ENCODE measurements at regions not wholly inside any gene's neighbourhood (a gene's known extent, or its start where the extent isn't known, plus 50 kb on each side); places are given as distances from the start of the nearest gene placed in this dataset.

DNA sequence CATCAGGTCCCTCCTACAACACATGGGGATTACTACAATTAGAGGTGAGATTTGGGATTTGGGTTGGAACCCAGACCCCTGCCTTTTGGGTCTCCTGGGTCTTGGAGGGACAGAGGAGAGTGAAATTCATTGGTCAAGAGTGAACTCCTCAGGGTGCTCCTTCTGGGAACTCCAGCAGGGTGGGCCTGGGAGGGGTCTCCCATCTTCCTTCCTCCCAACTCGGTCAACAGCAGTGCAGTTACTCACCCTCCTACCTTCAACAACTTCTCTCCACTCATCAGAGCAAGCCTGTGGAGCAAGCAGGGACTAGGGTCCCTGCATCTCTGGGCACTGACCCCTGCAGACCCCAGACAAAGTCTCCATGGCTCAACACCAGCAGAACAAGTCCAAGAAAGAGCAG is 89.3 kb upstream of the TMPRSS2 start:
- in situ Hi-C loops (cut with MboI; ENCODE audit: low sequenced_read_pairs): no loop called here

DNA sequence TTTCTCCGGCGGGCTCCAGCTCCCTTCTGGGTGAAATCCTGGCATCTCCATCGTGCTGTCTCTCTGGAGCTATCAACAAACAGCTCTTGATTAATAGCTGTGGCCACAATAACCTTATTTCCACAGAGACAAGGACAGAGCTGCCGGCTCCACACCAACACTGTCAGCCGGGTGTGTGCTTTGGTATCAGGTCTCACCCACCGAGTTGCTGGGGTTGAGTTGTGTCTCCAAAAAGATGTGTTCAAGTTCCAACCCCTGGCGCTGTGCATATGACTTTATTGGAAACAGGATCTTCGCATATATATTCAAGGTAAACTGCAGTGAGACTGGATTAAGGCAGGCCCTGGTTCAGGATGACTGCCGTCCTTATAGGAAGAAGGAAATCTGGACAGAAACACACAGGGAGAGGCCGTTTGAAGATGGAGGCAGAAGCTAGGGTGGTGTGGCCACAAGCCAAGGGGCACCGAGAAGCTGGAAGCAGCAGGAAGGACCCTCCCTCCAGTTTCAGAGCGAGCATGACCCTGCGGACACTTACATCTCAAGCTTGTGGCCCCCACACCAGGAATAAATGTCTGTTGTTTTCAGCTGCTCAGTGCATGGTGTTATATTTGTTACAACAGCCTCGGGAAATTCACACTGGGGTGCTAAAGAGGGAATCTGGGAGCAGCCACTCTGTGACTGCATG is 88.4 kb upstream of the TMPRSS2 start:
- in situ Hi-C loops (cut with MboI; ENCODE audit: low sequenced_read_pairs): no loop called here

DNA sequence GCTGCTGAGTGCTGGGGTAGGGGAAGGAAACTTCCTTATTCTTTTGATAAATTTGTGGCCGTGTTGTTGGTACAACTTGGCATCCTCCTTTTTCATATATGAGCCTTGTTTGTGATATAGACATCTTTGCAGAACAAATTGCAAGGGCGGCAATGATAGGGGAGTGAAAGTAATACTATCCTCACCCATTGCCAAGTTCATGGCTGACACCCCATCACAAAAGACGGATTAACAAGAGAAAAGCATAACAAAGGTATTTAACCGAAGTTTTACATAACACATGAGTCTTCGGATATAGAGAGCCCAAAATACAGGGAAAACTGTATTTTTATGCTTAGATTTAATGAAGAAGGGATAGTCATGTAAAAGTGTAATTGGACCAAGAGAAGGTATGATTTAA is 86.3 kb upstream of the TMPRSS2 start:
- in situ Hi-C loops (cut with MboI; ENCODE audit: low sequenced_read_pairs): no loop called here

DNA sequence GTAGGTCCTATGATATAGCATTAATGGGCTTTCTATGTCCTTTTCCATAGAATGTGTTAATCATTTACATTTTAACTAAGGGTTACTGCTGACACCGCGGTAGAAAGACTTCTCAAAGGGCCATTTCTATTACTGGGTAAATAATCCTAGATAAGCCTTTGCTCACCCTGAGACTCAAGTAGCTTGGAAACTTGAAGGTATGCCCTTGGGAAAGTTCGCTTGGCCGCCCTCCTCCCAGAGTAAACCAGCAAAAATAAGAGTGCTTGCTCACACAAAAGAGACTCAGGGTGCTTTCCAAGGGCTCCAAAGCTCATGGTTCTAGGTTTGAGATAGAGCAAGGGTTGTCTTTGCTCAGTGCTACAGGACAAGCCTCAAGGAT is 85.8 kb upstream of the TMPRSS2 start:
- in situ Hi-C loops (cut with MboI; ENCODE audit: low sequenced_read_pairs): no loop called here

DNA sequence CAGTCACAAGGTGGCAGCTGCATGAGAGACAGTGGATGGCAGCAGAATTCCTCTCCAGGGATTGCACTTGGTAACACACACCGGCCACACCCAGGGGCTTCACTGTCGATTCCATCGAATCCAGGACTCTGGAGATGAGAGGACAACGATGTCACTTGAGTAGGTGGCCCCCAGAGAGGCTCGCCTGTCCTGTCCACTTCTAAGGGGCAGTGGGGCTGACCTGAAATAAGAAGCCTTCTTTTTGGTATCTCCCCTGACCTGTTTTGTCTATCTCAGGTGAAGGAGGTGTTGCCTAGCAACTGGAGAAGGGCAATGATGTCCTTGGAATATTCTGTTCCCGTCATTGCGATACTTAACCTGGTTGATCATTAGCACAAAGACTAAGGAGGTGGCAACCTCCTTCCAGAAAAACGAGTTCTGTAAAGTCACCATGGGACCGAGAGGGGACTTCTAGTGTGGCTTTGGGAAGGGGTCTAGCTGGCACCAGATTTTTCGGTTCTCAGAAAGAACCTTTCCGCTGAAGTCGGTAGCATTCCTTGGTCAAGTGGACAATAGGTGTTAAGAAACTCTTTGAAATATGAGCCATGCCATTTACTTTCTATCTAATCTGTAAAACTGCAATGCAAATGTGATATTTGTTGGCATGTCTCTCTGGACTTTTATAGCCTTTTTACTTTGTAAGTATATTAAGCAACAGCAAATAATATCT is 85.2 kb upstream of the TMPRSS2 start:
- in situ Hi-C loops (cut with MboI; ENCODE audit: low sequenced_read_pairs): no loop called here

DNA sequence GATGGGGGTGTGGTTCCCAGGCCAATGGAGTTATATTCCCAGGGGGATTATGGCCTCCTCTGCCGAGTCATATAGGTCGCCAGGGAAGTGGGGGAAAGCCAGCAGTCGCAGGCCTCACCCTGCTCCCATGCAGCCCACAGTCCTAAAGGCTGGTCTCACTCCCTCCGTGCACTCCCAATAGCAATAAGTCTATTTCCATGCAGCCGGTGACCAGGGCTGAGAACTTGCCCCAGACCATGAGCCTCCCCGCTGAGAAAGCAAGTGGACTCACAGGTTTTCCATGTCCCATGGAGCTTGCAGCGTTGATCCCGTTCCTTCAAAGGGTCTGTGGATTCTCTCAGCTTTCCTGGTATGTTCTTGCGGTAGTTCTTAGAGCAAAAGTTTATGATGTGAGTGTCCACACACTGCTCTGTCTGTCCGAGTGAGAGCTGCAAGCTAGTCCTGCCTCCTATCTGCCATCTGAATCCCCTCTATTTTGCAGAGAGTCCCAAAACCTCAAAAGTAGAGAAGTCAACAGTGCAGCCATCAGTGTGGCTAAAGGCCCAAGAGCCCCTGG is 81.7 kb upstream of the TMPRSS2 start:
- in situ Hi-C loops (cut with MboI; ENCODE audit: low sequenced_read_pairs): no loop called here

DNA sequence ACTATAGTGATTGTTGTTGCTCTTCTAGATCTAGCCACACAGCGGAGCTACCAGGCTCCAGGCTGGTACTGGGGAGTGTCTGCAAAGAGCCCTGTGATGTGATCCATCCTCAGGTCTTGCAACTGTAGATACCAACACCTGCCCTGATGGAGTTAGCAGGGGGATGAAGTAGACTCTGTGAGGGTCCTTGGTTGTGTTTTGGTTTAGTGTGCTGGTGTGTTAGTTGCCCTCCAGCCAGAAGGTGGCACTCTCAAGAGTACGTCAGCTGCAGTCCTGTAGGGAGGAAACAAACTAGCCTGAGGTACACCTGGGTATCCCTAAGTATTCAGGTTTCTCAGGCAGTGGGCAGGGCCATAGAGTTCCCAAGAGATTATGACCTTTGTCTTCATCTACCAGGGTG is 81.2 kb upstream of the TMPRSS2 start:
- in situ Hi-C loops (cut with MboI; ENCODE audit: low sequenced_read_pairs): no loop called here

DNA sequence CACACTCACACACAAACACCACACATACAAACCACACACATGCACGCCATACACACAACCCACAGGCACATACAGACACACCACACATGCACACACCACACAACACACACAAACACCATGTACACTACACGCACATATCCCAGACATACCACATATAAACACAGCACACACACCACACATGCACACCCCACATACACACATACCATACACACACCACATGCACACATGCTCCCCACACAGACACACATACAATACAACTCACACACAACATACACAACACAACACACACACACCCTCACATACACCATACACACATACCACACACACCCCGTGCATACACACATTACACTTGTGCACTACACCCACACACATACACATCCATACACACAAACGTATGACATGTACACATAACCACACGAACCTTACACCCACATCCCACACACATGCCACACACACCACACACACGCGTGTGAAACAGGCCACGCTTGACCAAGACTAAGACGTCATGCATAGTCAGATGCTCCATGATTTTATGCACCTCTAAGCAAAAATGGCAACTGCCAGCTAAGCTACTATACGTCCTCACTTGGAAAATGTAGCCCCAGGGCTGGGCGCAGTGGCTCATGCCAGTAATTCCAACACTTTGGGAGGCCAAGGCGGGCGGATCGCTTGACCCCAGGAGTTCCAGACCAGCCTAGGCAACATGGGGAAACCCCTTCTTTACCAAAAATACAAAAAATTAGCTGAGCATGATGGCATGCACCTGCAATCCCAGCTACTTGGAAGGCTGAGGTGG is 77.4 kb upstream of the TMPRSS2 start:
- in situ Hi-C loops (cut with MboI; ENCODE audit: low sequenced_read_pairs): no loop called here

DNA sequence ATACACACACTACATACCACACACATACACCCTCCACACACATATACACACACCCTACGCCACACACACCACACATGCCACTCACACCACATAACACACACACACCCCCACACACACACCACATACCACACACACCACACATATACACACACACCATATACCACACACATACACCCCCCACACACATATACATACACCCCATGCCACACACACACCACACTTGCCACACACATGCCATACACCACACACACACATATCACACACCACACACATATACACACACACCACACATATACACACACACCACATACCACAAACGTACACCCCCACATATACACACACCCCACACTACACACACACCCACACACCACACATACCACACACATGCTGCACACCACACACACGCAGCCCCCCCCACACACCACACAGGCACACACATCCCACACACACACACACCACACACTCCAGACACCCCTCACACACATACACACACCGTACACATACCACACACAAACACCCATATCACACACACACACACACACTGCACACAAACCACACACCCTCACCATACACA is 76.7 kb upstream of the TMPRSS2 start:
- in situ Hi-C loops (cut with MboI; ENCODE audit: low sequenced_read_pairs): no loop called here

DNA sequence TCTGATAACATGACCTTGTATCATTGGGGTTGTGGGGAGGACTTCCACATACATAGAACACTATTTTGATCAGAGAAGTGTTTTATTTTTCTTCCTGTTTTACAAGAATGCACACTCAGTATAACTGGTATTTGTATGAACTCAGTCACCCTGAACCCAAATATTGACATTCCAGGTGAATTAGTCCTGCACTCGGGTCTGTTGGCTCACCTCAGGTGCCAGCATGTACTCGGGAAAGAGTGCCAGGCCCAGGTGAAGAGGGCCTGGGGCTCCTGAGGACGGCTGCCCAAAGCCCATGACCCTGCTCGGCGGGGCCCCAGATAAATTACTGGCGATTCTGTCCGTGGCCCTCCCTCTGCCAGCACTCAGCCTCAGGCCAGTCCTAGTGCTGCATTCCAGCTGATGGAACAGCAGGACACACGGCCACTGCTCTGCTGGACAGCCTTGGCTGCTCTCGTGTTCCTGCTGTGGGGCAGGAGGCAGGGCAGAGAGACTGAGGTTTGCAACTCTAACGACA is 75.4 kb upstream of the TMPRSS2 start:
- in situ Hi-C loops (cut with MboI; ENCODE audit: low sequenced_read_pairs): no loop called here

DNA sequence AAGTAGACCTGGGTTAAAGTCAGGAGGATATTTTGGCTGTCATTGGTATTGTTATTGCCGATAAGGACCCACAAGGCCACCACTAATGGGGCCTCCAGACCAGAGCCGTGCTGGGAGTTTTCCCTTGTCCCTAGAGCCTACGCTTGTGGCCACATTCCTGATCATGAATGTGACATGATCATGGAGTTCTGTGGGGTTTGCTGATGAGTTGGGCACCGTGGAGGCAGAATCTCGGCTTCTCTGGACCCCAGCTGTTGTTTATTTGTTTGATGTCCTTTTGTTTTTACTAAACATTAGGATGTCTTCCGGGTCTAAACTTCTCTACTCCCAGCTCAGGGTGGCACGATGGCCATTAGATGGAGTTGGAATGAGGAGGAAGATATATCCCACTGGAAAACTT is 74.9 kb upstream of the TMPRSS2 start:
- in situ Hi-C loops (cut with MboI; ENCODE audit: low sequenced_read_pairs): no loop called here

DNA sequence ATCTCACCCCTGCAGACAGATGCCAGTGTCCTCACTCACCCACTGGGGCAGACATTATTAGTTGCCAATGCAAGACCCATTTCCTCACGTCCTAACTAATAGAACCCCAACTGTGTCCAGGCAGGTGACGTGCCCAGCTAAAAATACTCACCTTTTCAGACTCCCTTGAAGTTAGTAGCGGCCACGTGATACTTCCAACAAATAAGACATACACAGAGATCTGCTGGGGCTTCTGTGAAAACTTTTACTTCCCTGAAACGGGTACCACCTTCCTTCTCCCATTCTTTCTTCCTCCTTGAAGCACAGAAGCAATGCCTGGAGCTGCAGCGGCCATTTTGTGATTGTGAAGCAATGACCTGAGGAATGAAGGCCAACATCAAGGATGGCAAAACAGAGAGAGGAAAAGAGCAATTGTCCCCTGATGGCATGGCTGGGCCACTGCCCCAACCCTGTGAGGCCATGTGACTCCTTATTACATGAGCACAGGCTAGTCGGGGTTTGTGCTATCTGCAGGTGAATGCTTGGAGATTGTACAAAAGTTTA is 74.4 kb upstream of the TMPRSS2 start:
- in situ Hi-C loops (cut with MboI; ENCODE audit: low sequenced_read_pairs): no loop called here

DNA sequence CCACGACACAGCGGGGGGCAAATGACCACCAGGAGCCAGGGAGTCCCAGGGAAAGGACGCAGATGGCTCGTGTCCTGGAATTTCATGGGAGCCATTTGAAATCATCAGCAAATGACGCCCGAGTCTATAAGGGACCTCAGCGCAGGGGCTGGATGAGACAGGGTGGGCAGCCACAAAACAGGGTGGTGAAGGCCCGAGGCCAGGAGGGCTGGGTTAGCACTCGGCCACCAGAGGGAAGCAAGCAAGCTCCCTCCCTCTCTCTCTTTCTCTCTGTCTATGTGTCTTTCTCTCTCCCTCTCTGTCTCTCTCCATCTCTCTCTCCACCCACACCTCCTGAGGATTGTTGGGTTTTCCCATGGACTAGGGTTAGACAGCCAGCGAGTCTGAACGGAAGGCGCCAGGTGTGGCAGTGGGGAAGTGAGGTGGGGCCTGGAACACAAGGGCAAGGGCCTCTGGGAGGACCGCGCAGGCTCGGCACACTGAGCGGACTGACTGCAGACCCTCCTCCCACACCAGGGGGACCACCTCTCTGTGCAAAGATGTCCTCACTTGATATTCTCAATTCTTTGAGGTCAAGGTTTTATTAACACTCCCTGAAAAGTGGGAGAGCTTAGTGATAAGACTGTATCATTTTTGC is 73.8 kb upstream of the TMPRSS2 start:
- in situ Hi-C loops (cut with MboI; ENCODE audit: low sequenced_read_pairs): no loop called here

DNA sequence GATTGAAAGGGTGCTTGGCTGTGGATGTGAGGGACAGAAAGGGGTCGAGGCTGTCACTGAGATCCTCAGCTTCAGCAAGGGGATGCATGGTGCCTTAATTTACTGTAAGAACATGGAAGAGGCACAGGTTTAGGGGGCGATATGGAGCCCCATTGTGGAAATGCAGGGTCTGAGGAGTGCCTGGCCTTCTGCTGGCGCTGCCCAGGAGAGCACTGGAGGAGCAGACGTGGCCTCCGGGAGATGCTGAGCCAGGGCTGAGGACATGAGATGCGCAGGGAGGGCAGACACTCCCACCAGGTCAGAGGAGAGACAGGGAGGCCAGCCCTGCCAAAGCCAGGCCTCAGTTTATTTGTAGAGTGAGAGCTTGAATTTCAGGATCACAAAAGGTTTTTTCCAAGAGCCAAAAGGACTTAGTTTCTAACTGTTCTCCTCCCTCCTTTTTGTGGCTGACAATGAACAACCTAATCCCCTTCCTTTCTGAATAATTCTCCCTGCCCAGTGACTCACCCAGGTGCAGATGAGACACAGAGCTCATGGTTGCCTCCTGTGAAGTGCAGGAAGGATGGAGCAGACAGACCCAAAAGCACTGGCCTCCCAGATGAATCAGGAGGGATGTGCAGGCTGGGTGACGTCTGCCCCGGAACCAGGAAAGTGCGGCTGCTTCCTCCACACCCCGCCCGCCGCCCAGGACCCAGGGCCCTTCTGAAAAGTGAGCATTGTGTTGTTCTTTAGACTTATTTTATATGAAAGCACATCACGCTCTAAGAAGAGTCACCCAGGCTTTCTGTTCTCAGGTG is 73.0 kb upstream of the TMPRSS2 start:
- in situ Hi-C loops (cut with MboI; ENCODE audit: low sequenced_read_pairs): no loop called here

DNA sequence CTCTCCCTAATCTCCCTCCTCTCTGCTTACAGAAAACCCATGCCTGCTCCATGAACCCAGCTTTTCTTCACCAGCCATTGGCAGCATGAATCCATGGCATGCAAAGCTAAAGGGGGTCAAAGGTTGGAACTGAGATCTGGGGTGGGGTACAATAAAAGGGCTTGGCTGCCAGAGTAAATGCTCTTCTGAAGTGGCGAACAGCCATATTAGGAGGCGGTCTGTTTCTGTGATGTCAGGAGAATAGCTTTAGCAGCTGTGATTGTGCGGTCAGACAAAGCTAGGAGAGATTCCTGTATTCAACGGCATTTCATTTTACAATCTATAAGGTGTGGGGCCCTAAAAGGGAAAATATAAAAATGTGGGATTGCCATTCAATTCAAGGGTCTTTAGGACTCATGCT is 71.7 kb upstream of the TMPRSS2 start:
- in situ Hi-C loops (cut with MboI; ENCODE audit: low sequenced_read_pairs): no loop called here

DNA sequence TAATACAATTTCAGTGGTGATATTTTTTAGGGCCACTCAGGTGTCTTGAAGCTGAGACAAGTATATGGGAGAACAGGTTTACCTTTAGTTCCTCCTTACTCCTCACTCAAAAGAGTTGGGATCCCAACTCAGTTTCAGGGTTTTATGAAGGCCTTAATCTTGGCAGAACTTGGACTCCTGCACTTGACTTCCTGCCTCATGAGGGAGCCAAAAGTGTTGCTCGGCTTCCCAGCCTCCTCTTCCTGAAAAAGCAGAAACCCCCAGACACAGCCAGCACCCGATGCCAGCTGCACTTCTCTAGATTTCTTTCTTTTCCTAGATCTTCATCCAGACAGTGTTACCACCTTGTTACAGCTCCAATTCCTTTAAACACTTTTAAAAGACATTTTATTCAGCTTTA is 70.8 kb upstream of the TMPRSS2 start:
- in situ Hi-C loops (cut with MboI; ENCODE audit: low sequenced_read_pairs): no loop called here

DNA sequence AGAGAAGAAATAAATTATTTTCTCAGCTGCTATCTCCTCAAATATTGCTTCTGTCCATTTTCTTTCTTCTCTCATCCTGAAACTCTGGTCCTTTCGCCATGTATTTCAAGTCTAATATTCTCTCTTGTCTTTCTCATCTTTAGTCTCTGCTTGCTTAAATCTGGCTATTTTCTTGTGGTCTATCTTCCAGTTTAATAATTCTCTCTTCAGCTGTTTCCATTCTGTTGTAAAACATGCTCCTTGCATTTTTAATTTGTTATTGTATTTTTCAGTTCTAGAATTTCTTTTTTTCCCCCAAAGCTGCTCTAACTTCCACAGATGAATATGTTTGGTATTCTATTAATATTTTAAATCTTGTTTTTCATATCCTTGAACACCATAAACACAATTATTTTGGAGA is 70.1 kb upstream of the TMPRSS2 start:
- in situ Hi-C loops (cut with MboI; ENCODE audit: low sequenced_read_pairs): no loop called here

DNA sequence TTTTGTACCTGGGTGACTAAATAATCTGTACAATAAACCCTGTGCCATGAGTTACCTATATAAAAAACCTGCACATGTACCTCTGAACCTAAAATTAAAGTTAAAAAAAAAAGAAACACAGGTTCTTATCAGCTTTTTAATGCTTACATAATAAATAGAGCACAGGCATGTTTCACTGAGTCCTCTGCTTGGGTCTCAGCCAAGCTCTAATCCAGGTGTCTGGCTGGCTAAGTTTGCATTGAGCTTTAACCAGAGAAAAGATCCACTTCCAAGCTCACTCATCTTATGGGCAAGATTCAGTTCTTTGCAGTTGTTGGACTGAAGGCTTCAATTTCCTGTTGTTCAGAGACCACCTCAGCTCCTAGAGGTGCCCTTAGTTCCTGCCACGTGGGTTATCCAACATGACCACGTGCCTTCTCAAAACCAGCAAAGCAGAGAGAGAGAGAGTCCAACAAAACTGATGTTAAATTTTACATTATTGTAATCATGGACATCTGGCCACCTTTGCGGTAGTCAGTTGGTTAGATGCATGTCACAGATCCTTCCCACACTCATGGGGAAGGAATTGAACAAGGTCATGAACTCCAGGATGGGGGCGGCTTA is 68.2 kb upstream of the TMPRSS2 start:
- in situ Hi-C loops (cut with MboI; ENCODE audit: low sequenced_read_pairs): no loop called here

Data from HL-60/S4 (cell line).